PC-9 (cell line): ENCODE measurements at regions not wholly inside any gene's neighbourhood (a gene's known extent, or its start where the extent isn't known, plus 50 kb on each side); places are given as distances from the start of the nearest gene placed in this dataset.

Source experiments
- BruUV-seq: library from RNA; stranded (reverse); fragments of 400-500 nt; replicated peaks from 2 replicates; lab custom pipeline; 2021; lab: Mats Ljungman, UMichigan
- CTCF ChIA-PET: fragments of 300-600 bp; sonication (Branson Sonifier 250); formaldehyde crosslinking; loops from one replicate; lab custom pipeline; 2022; ENCODE audit warnings: antibody characterized with exemption; lab: Charles Lee
- POLR2A ChIA-PET: fragments of 300-600 bp; sonication (Branson Sonifier 250); formaldehyde crosslinking; loops from one replicate; lab custom pipeline; 2022; ENCODE audit warnings: antibody characterized with exemption; ENCODE audit not compliant: unreplicated experiment; lab: Charles Lee
- DNase-seq, 2 experiments: peaks; one replicate each; pipeline versions ENCODE4 v3.0.0 to v3.0.0-alpha.2; 2015 to 2022; ENCODE audit warnings: mixed read lengths in 1 of 2
- H2AFZ ChIP-seq: fragments of 200-600 bp; sonication (generic); 2 replicates; pipeline ENCODE4 v1.8.1; 2017; ENCODE audit warnings: antibody characterized with exemption
- H3F3A ChIP-seq: fragments of 200-600 bp; sonication (generic); 2 replicates; pipeline ENCODE4 v1.8.1; 2017; ENCODE audit warnings: antibody characterized with exemption, mild to moderate bottlenecking, low read depth; ENCODE audit not compliant: insufficient read depth
- H3K27ac ChIP-seq: fragments of 200-600 bp; sonication (generic); 2 replicates; pipeline ENCODE4 v1.6.1; 2016; ENCODE audit warnings: mixed run types
- H3K27me3 ChIP-seq: fragments of 200-600 bp; sonication (generic); 2 replicates; pipeline ENCODE4 v1.6.1; 2016; ENCODE audit warnings: low read depth, mixed run types; ENCODE audit not compliant: insufficient read depth
- H3K36me3 ChIP-seq: fragments of 200-600 bp; sonication (generic); 2 replicates; pipeline ENCODE4 v1.6.1; 2016; ENCODE audit warnings: low read depth, mixed run types
- H3K4me1 ChIP-seq: fragments of 200-600 bp; sonication (generic); replicated peaks from 2 replicates; pipeline ENCODE4 v1.6.1; 2016; ENCODE audit warnings: mixed run types; ENCODE audit not compliant: insufficient read depth
- H3K4me2 ChIP-seq: fragments of 200-600 bp; sonication (generic); 2 replicates; pipeline ENCODE4 v1.6.1; 2017; ENCODE audit warnings: mixed run types
- H3K4me3 ChIP-seq: fragments of 200-600 bp; sonication (generic); 2 replicates; pipeline ENCODE4 v1.6.1; 2016; ENCODE audit warnings: mixed run types
- H3K79me2 ChIP-seq: fragments of 200-600 bp; sonication (generic); 2 replicates; pipeline ENCODE4 v1.6.1; 2017; ENCODE audit warnings: low read depth, mixed run types
- H3K9me2 ChIP-seq: fragments of 200-600 bp; sonication (generic); 2 replicates; pipeline ENCODE4 v1.8.1; 2017; ENCODE audit warnings: mild to moderate bottlenecking; ENCODE audit not compliant: insufficient read depth
- H3K9me3 ChIP-seq: fragments of 200-600 bp; sonication (generic); 2 replicates; pipeline ENCODE4 v1.8.1; 2016; ENCODE audit warnings: low read depth; ENCODE audit not compliant: insufficient read depth
- H4K20me1 ChIP-seq: fragments of 200-600 bp; sonication (generic); 2 replicates; pipeline ENCODE4 v1.8.1; 2017; ENCODE audit not compliant: insufficient read depth
- EZH2 ChIP-seq: fragments of 200-600 bp; sonication (generic); IDR thresholded peaks from 2 replicates; pipeline ENCODE4 v1.8.0; 2017; ENCODE audit warnings: antibody characterized with exemption, low read depth
- intact Hi-C: fragments of 100-400 bp; cut with micrococcal nuclease; formaldehyde crosslinking; loops from one replicate; pipeline ENCODE4 v1.10.0; 2022; ENCODE audit not compliant: unreplicated experiment
- TF ChIP-seq, protein P1 (sequence below): fragments of 200-600 bp; sonication (generic); conservative IDR thresholded peaks from 2 replicates; pipeline ENCODE4 v1.6.1; 2017; ENCODE audit warnings: mixed run types, antibody characterized with exemption, mild to moderate bottlenecking, moderate library complexity

DNA sequence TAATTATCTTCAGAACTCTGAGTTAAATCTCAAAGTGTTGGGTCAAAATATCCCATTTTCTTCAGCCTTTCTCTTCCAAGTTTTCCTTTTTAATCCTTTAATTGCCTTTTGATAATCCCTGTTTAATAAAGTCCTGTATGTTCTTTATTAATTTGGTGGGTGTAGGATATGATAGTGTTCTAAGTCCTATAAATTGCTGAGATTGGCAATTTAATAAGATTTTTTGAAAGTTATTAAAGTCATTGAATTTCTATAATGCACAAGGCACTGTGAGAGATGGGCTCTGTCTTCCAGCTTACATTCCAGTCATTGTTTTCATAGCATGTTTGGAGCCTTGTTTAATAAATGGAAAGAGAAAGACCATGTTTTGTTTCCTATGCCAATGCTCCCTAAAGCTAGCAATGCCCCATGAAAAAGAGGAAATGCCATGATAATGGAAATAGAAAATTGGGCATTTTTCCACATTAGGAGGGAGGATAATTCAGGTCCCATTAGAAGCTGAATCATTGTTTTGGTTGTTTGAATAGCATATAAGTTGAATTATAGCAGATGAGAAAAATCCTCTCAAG, 404.8 kb downstream of the CD109 start:
- ChIA-PET CTCF (no interaction called here), POLR2A (no interaction called here)
- H3K4me3 ChIP-seq = no peak overlapping the region
- H3K79me2 ChIP-seq = no peaks in the 10 kb centered on the region
- no peaks in the 10 kb centered on the region for H3K4me1 ChIP-seq
- H3K27me3 ChIP-seq = no peaks in the 10 kb centered on the region
- intact Hi-C loops = no loop called here
- H3K9me3 ChIP-seq = no peaks in the 10 kb centered on the region
- H3K4me2 ChIP-seq = no peak overlapping the region
- H3K9me2 ChIP-seq = no peaks in the 10 kb centered on the region
- BruUV-seq = no TSS peak
- no peak for DNase-seq
- H2AFZ ChIP-seq = no peak overlapping the region
- no peaks in the 10 kb centered on the region for H3F3A ChIP-seq
- TF ChIP-seq, protein P1, sequence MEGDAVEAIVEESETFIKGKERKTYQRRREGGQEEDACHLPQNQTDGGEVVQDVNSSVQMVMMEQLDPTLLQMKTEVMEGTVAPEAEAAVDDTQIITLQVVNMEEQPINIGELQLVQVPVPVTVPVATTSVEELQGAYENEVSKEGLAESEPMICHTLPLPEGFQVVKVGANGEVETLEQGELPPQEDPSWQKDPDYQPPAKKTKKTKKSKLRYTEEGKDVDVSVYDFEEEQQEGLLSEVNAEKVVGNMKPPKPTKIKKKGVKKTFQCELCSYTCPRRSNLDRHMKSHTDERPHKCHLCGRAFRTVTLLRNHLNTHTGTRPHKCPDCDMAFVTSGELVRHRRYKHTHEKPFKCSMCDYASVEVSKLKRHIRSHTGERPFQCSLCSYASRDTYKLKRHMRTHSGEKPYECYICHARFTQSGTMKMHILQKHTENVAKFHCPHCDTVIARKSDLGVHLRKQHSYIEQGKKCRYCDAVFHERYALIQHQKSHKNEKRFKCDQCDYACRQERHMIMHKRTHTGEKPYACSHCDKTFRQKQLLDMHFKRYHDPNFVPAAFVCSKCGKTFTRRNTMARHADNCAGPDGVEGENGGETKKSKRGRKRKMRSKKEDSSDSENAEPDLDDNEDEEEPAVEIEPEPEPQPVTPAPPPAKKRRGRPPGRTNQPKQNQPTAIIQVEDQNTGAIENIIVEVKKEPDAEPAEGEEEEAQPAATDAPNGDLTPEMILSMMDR = no peak
- H3K27ac ChIP-seq = no peak overlapping the region
- no peaks in the 10 kb centered on the region for H4K20me1 ChIP-seq
- H3K36me3 ChIP-seq = no peaks in the 10 kb centered on the region

DNA sequence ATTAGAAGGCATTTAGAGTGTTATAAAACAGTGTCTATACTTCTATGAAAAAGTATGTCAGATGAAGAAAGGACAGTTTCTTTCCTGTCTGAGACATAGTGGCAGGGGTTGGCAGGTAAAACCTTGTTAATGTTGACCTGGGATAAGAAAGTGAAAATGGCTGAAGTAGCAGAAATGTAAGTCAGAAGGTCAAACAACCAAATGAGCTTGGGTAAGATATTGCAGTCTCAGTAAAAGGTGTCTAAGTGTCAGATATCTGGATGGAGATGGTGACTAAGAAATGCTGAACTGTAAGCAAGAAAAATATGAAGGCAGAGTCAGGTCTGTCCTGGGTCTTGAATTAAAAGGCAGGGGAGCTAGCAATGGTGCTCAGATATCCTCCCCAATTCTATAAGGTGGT, 400.3 kb downstream of the CD109 start:
- Histone ChIP-seq H3K4me1 (no peaks in the 10 kb centered on the region), H3K27ac (no peak overlapping the region), H3K79me2 (no peaks in the 10 kb centered on the region), H3F3A (no peaks in the 10 kb centered on the region), H3K27me3 (no peaks in the 10 kb centered on the region), H3K4me3 (no peak overlapping the region), H3K4me2 (no peak overlapping the region), H3K9me3 (no peaks in the 10 kb centered on the region), H3K36me3 (no peaks in the 10 kb centered on the region), H2AFZ (no peak overlapping the region), H4K20me1 (no peaks in the 10 kb centered on the region), H3K9me2 (no peaks in the 10 kb centered on the region)
- intact Hi-C loops = no loop called here
- TF ChIP-seq, protein P1 = no peak
- ChIA-PET POLR2A (no interaction called here), CTCF (no interaction called here)
- no TSS peak for BruUV-seq
- DNase-seq = no peak

DNA sequence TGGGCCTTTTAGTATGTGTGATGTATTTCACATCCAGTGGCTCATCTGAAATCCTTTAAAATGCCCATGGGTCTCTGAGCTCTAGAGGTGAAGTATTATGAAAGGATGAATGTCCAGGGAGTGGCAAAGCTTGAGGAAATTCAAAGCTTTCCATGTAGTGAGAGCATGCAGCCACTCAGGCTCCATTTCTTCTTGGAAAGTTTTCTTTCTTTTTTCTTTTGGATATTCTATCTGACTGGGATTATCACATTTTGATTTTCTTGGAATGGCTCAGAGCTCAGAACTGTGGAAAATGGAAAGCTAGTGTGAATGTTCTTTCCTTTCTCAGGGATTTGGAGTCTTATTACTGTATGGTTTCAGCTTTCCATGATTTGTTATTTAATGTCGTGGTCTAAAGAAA, 397.4 kb downstream of the CD109 start:
- Histone ChIP-seq H3K79me2 (no peaks in the 10 kb centered on the region), H3K4me3 (no peak overlapping the region), H3K36me3 (no peaks in the 10 kb centered on the region), H3F3A (no peaks in the 10 kb centered on the region), H3K4me1 (no peaks in the 10 kb centered on the region), H3K4me2 (no peak overlapping the region), H3K9me3 (no peaks in the 10 kb centered on the region), H3K27me3 (no peaks in the 10 kb centered on the region), H3K9me2 (no peaks in the 10 kb centered on the region), H3K27ac (no peak overlapping the region), H2AFZ (no peak overlapping the region), H4K20me1 (no peaks in the 10 kb centered on the region)
- intact Hi-C loops = no loop called here
- no TSS peak for BruUV-seq
- CTCF ChIA-PET = interaction anchor here (2.7 kb wide), 1 partner anchor 1116 kb away, joined by 9 read pairs; no protein-coding TSS in a partner anchor
- POLR2A ChIA-PET = no interaction called here
- no peak for DNase-seq
- TF ChIP-seq, protein P1 = no peak
- no peak for TF ChIP-seq EZH2
